ENCODE measurements at regions not wholly inside any gene's neighbourhood (a gene's known extent, or its start where the extent isn't known, plus 50 kb on each side); places are given as distances from the start of the nearest gene placed in this dataset.
"Not testable (repeated sequence)": the region's sequence is repeated elsewhere in the genome, so short reads cannot be mapped to it uniquely, and the experiment has no call there.

DNA sequence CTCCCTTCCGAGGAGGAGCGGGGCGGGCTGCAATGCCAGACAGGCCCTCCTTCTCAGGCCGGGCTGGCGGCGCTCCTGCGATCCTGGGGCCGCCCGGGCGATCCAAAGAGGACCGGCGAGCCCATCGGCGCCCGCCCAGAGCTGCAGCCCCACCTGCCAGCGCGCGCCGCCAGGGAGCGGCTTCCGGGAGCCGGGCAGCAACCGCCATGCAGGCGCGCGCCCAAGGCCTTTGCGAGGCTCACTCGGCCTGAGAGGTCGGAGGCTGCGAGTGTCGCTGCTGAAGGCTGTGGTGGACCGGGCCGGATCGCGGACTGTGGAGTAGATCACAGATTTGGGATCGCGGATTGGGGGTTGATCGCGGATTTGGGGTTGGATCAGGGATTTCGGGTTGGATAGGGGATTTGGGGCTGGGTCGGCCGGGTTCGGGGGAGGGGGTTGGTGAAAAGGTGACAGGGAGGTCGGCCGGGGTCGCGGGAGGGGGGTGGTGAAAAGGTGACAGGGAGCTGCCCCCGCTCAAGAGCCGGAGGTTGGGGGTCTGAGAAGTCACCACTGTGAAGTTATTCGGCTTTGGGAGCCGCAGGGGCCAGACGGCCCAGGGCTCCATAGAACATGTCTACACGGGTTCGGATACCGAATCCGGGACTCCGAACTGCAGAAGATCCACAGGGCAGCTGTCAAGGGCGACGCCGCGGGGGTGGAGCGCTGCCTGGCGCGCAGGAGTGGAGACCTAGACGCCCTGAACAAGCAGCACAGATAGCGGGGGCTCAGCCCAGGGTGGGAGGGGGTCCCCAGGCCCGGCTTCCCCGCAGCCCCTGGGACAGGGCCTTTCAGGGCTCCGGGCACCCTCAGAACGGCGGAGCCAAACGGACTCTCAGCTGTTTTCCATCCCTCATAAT lies 1213.4 kb downstream of the FOXD4L5 start:
- H3K36me3 ChIP-seq (ENCODE audit: insufficient read depth in 1 of 2, low read depth in 1 of 2); ATAC-seq; H3K27me3 ChIP-seq (ENCODE audit: insufficient read depth in 3 of 3, low read length in 2 of 3); H3K27ac ChIP-seq; H3K4me3 ChIP-seq; H3K4me1 ChIP-seq; intact Hi-C loops (cut with DNase I); H3K9me3 ChIP-seq: not testable (repeated sequence)
- 68 to 74% (median 68%) methylated on average over 62 to 72 of the region's 72 CpGs for WGBS, 3 donors
- peak in 1 of 2 donors; percentile 40 for DNase-seq

DNA sequence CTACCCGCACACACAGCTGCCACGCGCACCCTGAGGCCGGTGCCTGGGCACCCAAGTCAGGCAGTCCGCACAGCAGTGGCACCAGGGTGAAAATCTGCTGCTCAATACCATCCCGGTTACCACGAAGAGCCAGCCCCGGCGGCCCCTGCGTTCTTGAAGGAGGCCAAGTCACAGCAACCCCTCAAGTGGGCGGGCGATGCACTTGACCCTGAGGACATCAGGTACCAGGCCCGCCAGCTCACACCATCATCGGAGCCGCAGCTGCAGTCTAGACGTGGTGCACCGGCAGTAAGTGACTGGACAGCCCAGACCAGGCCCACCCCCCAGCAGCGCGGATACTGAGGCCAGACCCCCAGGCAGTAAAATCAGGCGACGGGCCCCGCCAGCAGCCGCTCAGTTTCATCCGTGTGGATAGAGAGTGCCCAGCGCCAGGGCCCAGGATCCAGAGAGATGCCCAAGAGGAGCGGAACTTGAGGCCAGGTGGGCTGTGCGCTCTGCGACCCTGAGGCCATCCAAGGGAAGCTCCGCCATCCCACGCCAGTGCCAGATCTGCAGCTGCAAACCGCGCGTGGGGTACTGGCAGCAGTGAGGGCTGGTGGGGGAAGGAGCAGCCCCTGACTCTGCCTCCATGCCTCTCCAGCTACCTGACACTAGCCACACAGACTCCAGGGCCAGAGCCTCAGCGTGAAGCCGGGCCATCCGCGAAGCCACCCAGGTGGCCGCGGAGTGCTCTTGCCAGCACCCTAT lies 1214.2 kb downstream of the FOXD4L5 start:
- intact Hi-C loops (cut with DNase I); ATAC-seq; H3K4me1 ChIP-seq; H3K4me3 ChIP-seq; H3K9me3 ChIP-seq; H3K27me3 ChIP-seq (ENCODE audit: insufficient read depth in 3 of 3, low read length in 2 of 3); H3K27ac ChIP-seq; H3K36me3 ChIP-seq (ENCODE audit: insufficient read depth in 1 of 2, low read depth in 1 of 2): not testable (repeated sequence)
- 70 to 82% (median 75%) methylated on average over 32 to 39 of the region's 39 CpGs for WGBS, 3 donors
- peak in 1 of 2 donors; percentile 38 for DNase-seq

DNA sequence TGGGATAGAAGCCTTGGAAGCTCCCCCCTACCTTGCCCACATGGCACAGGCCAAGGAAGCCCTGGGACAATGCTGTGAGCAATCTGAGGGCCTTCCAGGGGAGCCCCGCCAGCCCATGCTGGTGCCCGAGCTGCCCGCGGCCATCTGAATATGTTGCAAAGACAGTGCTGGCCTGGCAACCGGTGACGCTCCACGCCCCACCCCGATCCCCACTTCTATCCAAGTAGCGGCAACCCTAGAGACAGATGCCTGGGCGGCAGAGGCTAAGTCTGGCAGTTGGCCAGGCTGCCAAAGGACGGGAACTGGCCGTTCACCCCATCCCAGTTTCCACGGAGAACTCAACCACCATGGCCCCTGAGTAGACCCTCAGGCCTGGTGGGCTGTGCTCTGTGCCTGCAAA lies 1214.9 kb downstream of the FOXD4L5 start:
- H3K27ac ChIP-seq; H3K9me3 ChIP-seq; H3K4me1 ChIP-seq; H3K36me3 ChIP-seq (ENCODE audit: insufficient read depth in 1 of 2, low read depth in 1 of 2); intact Hi-C loops (cut with DNase I); H3K4me3 ChIP-seq; ATAC-seq; H3K27me3 ChIP-seq (ENCODE audit: insufficient read depth in 3 of 3, low read length in 2 of 3): not testable (repeated sequence)
- 82 to 87% (median 86%) methylated on average over 13 of the region's 13 CpGs for WGBS, 3 donors
- DNase-seq, result peak in 1 of 2 donors; percentile 30

DNA sequence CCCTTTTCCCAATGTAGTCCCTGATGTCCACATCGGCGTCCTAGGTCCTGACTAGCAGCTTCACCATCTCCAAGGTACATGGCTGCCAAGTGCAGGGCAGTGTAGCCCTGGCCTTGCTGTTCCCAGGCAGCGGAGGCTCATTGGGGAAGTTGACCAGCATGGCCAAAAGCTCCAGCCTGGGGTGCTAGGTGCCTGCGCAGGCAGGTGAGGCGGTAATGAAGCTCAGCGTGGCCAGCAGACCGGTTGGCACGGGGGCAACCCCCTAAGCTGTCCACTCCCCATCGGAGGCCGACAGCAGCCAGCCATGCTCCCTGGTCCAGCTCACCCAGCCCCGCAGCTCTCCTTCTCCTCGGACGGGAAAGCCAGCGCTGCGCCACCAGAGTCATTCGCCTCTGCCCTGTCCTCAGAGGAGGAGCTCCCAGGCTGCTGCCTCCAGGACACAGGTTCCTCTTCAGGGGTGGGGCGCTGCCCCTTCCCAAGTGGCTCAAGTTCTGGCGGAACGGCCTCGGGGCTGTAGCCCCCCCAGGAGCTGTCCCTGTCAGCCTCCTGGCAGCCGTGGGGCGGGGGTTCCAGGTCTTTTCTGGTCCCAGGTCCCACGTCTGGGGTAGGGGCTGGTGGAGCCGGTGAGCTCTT lies 1218.2 kb downstream of the FOXD4L5 start:
- TF ChIP-seq CTCF (IDR thresholded peaks at IDR 0.05), result no peak
- no peak for ATAC-seq
- peak; percentile 10 to 41 for DNase-seq
- Histone ChIP-seq H3K27me3 (ENCODE audit: insufficient read depth in 3 of 3, low read length in 2 of 3) (no peaks in the 10 kb centered on the region), H3K9me3 (no peaks in the 10 kb centered on the region), H3K36me3 (ENCODE audit: insufficient read depth in 1 of 2, low read depth in 1 of 2) (no peaks in the 10 kb centered on the region), H3K27ac (no peak overlapping the region), H3K4me1 (no peaks in the 10 kb centered on the region), H3K4me3 (no peak overlapping the region)
- WGBS, 3 donors, result 79 to 80% (median 79%) methylated on average over 20 to 24 of the region's 24 CpGs
- intact Hi-C loops (cut with DNase I), result no loop called here

DNA sequence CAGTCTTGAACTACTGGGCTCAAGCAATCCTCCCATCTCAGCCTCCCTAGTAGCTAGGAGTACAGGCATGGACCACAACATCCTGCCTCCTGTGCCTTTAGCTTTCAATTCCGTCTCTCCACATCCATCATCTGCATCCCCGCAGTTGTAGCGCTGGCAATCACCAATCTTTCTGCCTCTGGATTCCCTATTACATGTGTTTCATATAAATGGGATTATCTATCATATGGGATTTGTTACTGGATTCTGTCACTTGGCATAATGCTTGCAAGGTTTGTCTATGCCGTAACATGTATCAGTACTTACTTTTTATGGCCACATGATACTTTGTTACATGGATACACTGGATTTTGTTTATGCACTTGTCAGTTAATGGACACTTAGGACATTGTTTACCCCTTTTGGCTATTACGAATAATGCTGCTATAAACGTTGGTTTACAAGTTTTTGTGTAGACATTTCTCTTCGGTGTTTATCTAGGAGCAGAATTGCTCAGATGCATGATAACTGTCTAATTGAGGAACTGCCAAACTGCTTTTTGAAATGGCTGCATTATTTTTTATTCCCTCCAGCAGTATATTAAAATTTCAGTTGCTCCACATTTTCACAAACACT lies 1223.9 kb downstream of the FOXD4L5 start:
- Histone ChIP-seq H3K27ac (no peak overlapping the region), H3K4me3 (no peak overlapping the region), H3K27me3 (ENCODE audit: insufficient read depth in 3 of 3, low read length in 2 of 3) (no peaks in the 10 kb centered on the region), H3K36me3 (ENCODE audit: insufficient read depth in 1 of 2, low read depth in 1 of 2) (no peaks in the 10 kb centered on the region), H3K4me1 (no peaks in the 10 kb centered on the region), H3K9me3 (peaks cover 6% of the 10 kb centered on the region)
- no peak for DNase-seq
- WGBS, 3 donors, result 73 to 78% (median 77%) methylated on average over 7 of the region's 7 CpGs
- no peak for TF ChIP-seq CTCF (IDR thresholded peaks at IDR 0.05)
- intact Hi-C loops (cut with DNase I), result no loop called here
- no peak for ATAC-seq

DNA sequence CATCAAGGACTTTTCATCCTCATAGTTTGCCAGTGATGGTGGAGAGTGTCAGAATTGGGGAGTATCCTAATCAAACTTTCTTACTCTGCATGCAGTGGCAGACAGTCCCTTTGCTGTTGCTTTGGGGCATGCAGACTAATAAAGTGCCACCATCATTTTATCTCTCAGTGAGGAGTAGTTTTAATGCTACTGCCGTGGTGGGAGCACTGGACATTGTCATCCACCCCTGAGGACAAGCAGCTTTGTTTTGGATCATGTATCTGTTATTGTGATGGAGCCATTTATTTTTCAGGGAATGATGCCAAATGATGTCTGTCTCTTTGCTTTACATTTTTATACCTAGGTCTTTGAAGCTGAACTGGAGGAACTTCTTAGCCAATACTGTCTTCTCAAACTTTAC lies 1226.9 kb downstream of the FOXD4L5 start:
- H3K4me3 ChIP-seq; H3K4me1 ChIP-seq; H3K27ac ChIP-seq; DNase-seq; H3K9me3 ChIP-seq; intact Hi-C loops (cut with DNase I); H3K36me3 ChIP-seq (ENCODE audit: insufficient read depth in 1 of 2, low read depth in 1 of 2); H3K27me3 ChIP-seq (ENCODE audit: insufficient read depth in 3 of 3, low read length in 2 of 3); ATAC-seq: not testable (repeated sequence)
- WGBS, 3 donors, result 19 to 33% (median 29%) methylated on average over 1 of the region's 1 CpG
